GM18868 (cell line): ENCODE measurements at regions not wholly inside any gene's neighbourhood (a gene's known extent, or its start where the extent isn't known, plus 50 kb on each side); places are given as distances from the start of the nearest gene placed in this dataset.

Experiments used
- ATAC-seq: cut with Tn5 transposase; IDR thresholded peaks from one replicate; pipeline ENCODE4 v1.9.1; 2021; ENCODE audit warnings: mild to moderate bottlenecking, moderate library complexity; ENCODE audit not compliant: unreplicated experiment

- peak; percentile 44 for ATAC-seq
Measured at GRCh38 chr3:99542767-99543518, 95.5 kb upstream of the COL8A1 start.

DNA sequence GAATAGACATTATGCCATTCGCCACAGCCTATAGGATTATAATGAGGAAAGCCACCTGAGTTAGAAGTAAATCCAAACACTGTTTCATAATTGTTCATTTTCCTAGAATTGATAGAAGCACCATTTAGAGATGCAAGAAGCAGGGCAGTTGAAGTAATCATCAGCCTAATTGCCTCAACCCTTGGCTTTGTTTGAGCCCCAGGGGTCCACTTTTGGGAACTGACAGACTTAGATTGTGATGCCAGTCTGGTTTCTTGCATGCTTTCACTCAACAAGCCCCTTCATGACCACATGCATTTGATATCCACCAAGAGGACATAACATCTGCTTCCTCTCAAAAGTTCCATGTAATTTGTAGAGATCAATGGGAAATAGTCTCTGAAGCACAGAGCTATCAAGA lies 97.2 kb upstream of the COL8A1 start:
- ATAC-seq = no peak

GRCh38 chr3:99537416-99537815 lies 101.0 kb upstream of the COL8A1 start:
- no peak for ATAC-seq

GRCh38 chr3:99536555-99537314 lies 101.7 kb upstream of the COL8A1 start:
- ATAC-seq = no peak

DNA sequence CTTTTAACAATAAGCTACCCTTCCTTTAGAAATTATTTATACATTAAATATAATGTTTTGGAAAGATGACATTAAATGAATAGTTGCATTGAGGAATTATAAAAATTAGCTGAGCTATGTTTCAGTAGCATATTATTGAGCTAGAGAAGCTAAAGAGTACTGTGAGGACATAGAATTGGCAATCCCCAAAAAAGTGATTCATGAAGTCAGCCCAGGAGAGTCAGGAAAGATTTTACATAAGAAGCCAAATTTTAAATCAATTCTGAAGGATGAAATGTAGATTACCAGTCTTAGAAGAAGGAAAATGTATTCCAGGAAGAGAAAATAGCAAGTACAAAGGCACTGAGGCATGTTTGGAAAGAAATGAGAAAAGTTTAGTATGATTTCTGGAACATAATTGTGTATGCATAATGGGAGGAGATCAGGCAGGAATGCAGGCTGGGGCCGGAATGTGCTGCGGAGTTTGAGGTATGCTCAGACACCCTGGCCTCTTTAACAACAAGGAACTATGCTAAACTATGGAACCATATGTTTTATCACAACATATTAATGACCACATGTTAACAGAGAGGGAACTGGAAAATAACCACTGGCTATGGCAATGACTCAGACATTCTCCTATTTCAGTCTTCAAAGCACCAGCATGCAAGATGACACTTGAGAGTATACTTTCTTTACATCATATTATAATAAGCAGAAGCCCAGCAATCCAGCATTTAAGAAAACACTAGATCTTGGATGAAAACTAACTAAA lies 103.3 kb upstream of the COL8A1 start:
- ATAC-seq = peak; percentile 86

- ATAC-seq = peak; percentile 55
Measured at GRCh38 chr3:99532246-99532645, 106.1 kb upstream of the COL8A1 start.

DNA sequence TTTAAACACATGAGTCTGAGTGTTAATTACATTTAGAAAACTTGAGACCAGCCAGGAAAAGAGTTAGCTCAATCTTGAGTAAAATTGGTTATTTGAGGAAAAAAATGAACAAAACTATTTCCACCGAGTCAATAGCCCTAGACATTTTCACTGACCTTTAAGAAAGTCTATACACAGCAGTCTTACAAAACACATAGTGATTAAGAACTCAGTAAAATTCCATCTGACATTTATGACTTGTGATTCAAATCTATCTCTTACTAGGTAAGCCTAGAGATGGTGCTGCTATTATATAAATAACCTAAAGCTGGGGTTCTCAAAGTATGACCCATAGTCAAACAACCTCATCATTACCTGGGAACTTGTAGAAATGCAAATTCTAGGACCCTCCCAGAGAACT lies 109.1 kb upstream of the COL8A1 start:
- ATAC-seq = no peak

GRCh38 chr3:99526921-99527320 lies 111.5 kb upstream of the COL8A1 start:
- no peak for ATAC-seq

GRCh38 chr3:99524559-99524958 lies 113.8 kb upstream of the COL8A1 start:
- no peak for ATAC-seq

- no peak for ATAC-seq
Measured at GRCh38 chr3:99523431-99524127, 114.8 kb upstream of the COL8A1 start.

GRCh38 chr3:99522147-99522546 lies 116.2 kb upstream of the COL8A1 start:
- ATAC-seq = no peak

DNA sequence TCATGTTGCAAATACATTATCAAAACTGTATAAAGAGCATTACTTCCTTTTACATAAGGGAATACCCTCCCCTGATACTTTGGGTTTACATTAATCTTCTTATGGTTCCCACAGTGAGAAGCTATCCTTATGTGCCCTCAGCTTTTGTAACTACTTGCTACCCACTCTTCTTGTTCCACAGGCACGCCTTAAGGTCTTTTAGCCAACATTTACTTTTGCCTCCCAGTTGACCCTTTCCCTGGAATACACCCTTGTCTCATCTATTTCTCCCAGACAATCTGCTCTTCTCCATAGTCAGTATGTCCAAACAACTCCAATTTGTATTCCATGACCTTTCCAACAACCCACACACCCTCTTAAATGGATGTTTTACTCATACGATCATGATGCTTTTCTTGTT lies 116.8 kb upstream of the COL8A1 start:
- ATAC-seq = no peak

GRCh38 chr3:99520513-99520912 lies 117.9 kb upstream of the COL8A1 start:
- ATAC-seq = no peak

- ATAC-seq = no peak
Measured at GRCh38 chr3:99516936-99517335, 121.5 kb upstream of the COL8A1 start.

DNA sequence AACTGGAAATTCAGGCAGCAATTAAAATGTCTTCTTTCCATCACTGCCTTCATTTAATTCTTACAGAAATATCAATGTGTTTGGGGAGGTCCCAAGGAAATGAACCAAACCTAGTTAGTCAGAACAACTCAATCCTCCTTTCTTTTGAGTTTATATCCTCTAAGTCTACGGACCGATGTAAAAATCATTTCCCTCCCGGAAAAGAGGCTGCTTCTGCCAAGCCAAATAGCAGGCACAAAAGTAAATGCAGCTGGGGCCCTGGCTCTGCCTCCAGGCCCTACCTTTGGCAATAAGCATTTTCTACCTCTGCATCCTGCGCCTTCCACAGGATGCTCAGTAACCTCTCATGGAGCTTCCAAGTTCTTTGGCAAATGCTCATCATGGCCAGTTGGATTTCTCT lies 122.5 kb upstream of the COL8A1 start:
- ATAC-seq = no peak

- no peak for ATAC-seq
Measured at GRCh38 chr3:99509224-99509623, 129.2 kb upstream of the COL8A1 start.

DNA sequence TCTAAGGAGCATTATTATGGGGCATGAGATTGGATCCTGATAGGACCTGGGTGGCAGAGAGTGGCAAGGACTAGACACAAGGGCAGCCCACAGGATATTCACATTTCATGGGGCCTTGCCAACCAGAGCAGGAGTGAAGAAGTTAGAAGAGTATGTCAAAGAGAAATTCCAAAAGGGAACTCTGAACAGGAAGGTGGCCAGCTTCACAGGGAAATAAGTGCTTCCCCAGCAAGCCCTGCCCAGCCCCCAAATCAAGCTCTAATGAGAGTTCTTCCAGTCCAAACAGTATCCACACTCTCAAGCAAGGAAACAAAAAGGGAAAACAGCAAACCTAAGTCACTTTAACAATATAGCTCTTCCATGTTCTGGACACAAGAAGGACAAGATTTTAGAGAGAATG lies 130.2 kb upstream of the COL8A1 start:
- ATAC-seq = no peak

DNA sequence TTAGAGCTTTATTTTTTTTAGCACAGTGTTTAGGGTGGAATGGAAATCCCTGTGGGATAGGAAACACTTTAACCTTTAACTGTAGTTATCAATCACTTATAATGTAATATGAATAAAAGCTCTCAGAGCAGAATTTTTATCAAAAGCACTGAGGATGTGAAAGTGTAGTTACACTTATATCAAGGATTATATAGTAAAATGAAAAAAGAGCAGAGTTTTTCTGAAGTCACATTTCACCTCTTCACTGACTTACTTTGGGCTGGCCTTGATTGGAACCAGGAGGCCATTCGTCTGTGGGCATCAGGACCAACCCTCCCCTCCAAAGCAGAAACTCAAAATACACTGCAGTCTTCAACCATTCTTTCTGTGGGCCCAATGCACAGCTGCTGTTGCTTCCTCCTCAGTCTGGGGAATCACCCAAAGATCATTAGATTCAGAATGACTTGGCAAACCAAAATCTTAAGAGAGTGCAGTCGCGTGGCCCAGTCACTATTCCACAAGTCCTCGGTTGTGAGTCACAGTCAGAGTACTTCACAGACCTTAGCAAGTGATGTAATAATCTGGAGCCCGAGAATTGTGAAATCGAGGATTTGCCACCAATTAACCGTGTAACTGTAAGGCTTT lies 132.6 kb upstream of the COL8A1 start:
- ATAC-seq = peak; percentile 99

GRCh38 chr3:99505200-99505599 lies 133.2 kb upstream of the COL8A1 start:
- peak; percentile 35 for ATAC-seq

DNA sequence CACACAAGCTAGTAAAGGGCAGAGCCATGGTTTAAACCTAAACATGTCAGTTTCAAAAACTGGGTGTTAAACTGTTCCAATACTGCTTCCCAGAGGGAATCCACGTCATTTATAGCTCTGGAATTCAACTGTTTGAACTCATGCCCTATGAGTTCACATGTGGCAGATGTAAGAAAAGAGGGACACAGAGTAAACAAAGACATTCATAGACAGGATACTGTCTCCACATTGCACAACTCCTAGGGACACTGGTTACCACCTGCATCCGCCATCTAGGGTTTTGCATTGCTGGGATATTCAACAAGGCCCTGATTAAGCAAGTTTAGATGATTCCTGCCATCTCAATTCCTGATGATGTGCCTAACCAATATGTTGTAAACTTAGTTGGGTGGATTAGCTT lies 134.1 kb upstream of the COL8A1 start:
- ATAC-seq = no peak

DNA sequence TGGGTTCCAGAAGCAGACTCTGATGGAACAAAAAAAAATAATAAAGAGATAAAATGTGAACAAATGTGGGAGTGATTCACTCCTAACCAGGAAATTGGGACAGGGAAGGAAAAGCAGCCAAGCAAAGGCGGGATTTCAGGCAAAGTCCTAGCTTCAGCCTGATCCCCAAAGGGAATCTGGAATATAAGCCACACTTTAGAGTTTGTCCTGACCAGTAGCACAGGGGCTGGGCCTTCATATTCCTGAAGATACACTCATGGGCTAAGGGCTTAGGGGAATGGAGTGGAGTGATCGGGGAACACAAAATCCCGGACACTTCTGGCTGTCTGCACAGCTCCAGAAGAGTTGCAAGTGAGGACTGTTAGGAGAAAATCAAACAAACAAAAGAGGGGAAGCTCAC lies 135.0 kb upstream of the COL8A1 start:
- ATAC-seq = no peak
